Gastrocnemius medialis (tissue), 4 donors: ENCODE measurements at regions not wholly inside any gene's neighbourhood (a gene's known extent, or its start where the extent isn't known, plus 50 kb on each side); places are given as distances from the start of the nearest gene placed in this dataset.

ENCODE experiments used
- ATAC-seq, 2 donors: fragments of 150-250 bp; one replicate each; pipeline ENCODE4 v1.9.1; 2016
- DNase-seq, 2 donors: peaks; one replicate each; pipeline ENCODE4 v3.0.0-alpha.2; 2019
- H3K27ac ChIP-seq, 4 donors: fragments of 200-600 bp; sonication (generic); 1 replicate in 1 of 4; 2 replicates in 3 of 4; pipeline ENCODE4 v1.5.1; 2016 to 2018; ENCODE audit warnings: mild to moderate bottlenecking in 2 of 4, moderate library complexity in 1 of 4
- H3K27me3 ChIP-seq, 3 donors: fragments of 200-600 bp; sonication (generic) in 2 of 3; 1 replicate in 1 of 3; 2 replicates in 2 of 3; pipeline versions ENCODE4 v1.5.1 to v1.6.0; 2016 to 2019; ENCODE audit warnings: mild to moderate bottlenecking in 1 of 3, moderate library complexity in 1 of 3
- H3K36me3 ChIP-seq, 2 donors: fragments of 200-600 bp; sonication (generic) in 1 of 2; one replicate each; pipeline ENCODE4 v1.5.1; 2017 to 2018
- H3K4me1 ChIP-seq, 2 donors: fragments of 200-600 bp; sonication (generic) in 1 of 2; one replicate each; pipeline ENCODE4 v1.5.1; 2016 to 2017; ENCODE audit warnings: mild to moderate bottlenecking in 2 of 2
- H3K4me3 ChIP-seq, 4 donors: fragments of 200-600 bp; sonication (generic) in 3 of 4; 1 replicate in 1 of 4; 2 replicates in 3 of 4; pipeline ENCODE4 v1.5.1; 2016 to 2019; ENCODE audit warnings: mild to moderate bottlenecking in 2 of 4
- H3K9me3 ChIP-seq, 3 donors: fragments of 200-600 bp; sonication (generic) in 2 of 3; 1 replicate in 1 of 3; 2 replicates in 2 of 3; pipeline ENCODE4 v1.5.1; 2016 to 2019
- POLR2A ChIP-seq, 2 donors: fragments of 450-650 bp; IDR thresholded peaks; one replicate each; pipeline ENCODE4 v1.6.1; 2017; ENCODE audit warnings: antibody characterized with exemption in 2 of 2, mild to moderate bottlenecking in 2 of 2, moderate library complexity in 2 of 2
- in situ Hi-C, 4 donors: fragments of 200-750 bp; cut with MboI; loops; one replicate each; pipeline versions ENCODE4 v1.15.0 to v1.8.0; 2017; ENCODE audit warnings: low sequenced_read_pairs in 4 of 4
- intact Hi-C: fragments of 100-400 bp; cut with DNase I; formaldehyde crosslinking; loops from one replicate; pipeline ENCODE4 v1.15.1; 2023; ENCODE audit warnings: low total_unique reads
- TF ChIP-seq, protein P1 (sequence below), 5 experiments: fragments of 450-650 bp in 3 of 5; fragments of 200-600 bp in 2 of 5; sonication (generic) in 2 of 5; IDR thresholded peaks in 4 of 5; conservative IDR thresholded peaks in 1 of 5; 1 replicate in 4 of 5; 2 replicates in 1 of 5; pipeline ENCODE4 v1.5.1; 2016 to 2019; ENCODE audit warnings: antibody characterized with exemption in 5 of 5, mild to moderate bottlenecking in 3 of 5, moderate library complexity in 3 of 5

DNA sequence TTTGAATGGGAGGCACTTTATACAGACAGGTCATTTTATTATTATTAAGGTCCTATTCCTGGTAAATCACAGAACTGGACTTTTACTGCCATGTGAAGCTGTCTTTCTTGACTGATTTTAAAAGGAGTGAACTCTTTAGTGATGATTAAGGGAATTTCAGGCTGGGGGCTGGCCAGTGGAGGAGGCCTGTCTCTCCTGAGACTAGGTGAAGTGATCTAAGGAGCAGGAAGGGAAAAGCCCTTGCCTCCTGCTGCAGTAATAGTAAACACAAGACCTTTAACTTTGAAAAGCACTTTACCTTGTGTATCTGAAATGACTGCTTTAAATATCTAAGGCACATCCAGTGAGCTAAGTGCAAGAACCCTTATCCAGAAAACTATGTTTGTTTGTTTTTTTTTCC, 118.0 kb upstream of the SPAG17 start:
- no peak for TF ChIP-seq POLR2A (IDR thresholded peaks at IDR 0.05)
- TF ChIP-seq, protein P1, sequence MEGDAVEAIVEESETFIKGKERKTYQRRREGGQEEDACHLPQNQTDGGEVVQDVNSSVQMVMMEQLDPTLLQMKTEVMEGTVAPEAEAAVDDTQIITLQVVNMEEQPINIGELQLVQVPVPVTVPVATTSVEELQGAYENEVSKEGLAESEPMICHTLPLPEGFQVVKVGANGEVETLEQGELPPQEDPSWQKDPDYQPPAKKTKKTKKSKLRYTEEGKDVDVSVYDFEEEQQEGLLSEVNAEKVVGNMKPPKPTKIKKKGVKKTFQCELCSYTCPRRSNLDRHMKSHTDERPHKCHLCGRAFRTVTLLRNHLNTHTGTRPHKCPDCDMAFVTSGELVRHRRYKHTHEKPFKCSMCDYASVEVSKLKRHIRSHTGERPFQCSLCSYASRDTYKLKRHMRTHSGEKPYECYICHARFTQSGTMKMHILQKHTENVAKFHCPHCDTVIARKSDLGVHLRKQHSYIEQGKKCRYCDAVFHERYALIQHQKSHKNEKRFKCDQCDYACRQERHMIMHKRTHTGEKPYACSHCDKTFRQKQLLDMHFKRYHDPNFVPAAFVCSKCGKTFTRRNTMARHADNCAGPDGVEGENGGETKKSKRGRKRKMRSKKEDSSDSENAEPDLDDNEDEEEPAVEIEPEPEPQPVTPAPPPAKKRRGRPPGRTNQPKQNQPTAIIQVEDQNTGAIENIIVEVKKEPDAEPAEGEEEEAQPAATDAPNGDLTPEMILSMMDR (IDR thresholded peaks at IDR 0.05 in 4 of 5, conservative IDR thresholded peaks at IDR 0.05 in 1 of 5) = no peak
- in situ Hi-C loops (no loop called here), intact Hi-C loops (loop anchor here (5.0 kb wide), 3 partner anchors 94 to 704 kb away; partner anchors contain the start of gene TBX15)
- no peak for ATAC-seq
- Histone ChIP-seq H3K4me1 (peaks cover 64 to 65% of the 10 kb centered on the region in 2 donors), H3K4me3 (no peak overlapping the region), H3K27ac (peak overlapping the region; percentile 84 to 99 (median 89)), H3K36me3 (no peaks in the 10 kb centered on the region), H3K27me3 (no peaks in the 10 kb centered on the region), H3K9me3 (no peaks in the 10 kb centered on the region)
- no peak for DNase-seq

DNA sequence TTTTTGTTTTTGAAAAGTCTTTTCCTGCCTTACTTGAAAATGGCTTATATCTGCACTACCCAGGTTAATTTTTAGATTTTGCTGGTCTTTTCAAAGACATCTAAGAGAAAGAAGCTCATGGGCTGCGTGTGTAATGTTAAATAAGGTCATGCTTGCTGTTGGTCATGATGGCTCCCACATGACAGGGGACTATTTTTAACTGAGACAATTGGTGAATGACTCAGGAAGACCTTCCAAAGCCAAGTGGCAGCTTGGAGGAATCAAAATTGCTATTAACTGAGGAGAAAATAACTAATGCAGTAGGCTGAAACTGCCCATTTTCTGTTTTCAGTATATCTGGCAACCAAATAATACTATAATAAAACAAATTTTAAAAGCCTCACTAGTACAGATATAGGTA, 117.1 kb upstream of the SPAG17 start:
- H3K27ac ChIP-seq = peak overlapping the region; percentile 84 to 99 (median 89)

DNA sequence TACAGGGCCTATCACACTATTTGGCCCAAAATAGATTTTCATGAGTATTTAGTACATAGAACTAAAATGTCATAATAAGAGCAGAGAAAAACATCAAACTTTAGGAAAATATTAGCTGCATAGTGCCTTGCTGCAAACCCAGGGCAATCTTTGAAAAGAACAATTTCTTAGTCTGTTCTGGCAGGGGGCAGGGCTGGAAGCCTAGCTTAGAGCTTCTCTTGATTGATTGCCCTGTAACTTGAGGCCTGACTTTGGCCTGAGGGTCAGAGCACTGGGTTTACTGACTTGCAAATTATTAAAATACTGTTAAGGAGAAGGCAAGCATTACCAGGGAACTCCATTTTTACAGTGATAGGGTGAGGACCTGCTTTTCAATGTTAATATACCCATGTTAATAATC, 115.8 kb upstream of the SPAG17 start:
- TF ChIP-seq, protein P1 (IDR thresholded peaks at IDR 0.05 in 4 of 5, conservative IDR thresholded peaks at IDR 0.05 in 1 of 5) = no peak
- TF ChIP-seq POLR2A (IDR thresholded peaks at IDR 0.05) = no peak
- DNase-seq = peak; percentile 45 to 80
- ATAC-seq = peak; percentile 54 to 58
- H3K27ac ChIP-seq = peak overlapping the region; percentile 84 to 99 (median 89)
- H3K27me3 ChIP-seq = no peaks in the 10 kb centered on the region
- H3K9me3 ChIP-seq = no peaks in the 10 kb centered on the region
- H3K4me3 ChIP-seq = no peak overlapping the region
- no peaks in the 10 kb centered on the region for H3K36me3 ChIP-seq
- peaks cover 83 to 86% of the 10 kb centered on the region in 2 donors for H3K4me1 ChIP-seq
- intact Hi-C loops (loop anchor here (1.0 to 5.0 kb wide), 4 partner anchors 11 to 706 kb away; partner anchors contain the start of gene TBX15), in situ Hi-C loops (no loop called here)

More for the DNA sequence above, 117.1 kb upstream of the SPAG17 start:
- Histone ChIP-seq H3K27me3 (no peaks in the 10 kb centered on the region), H3K4me3 (no peak overlapping the region), H3K9me3 (no peaks in the 10 kb centered on the region), H3K36me3 (no peaks in the 10 kb centered on the region), H3K4me1 (peaks cover 71 to 74% of the 10 kb centered on the region in 2 donors)
- in situ Hi-C loops (no loop called here), intact Hi-C loops (loop anchor here (1.0 to 5.0 kb wide), 4 partner anchors 95 to 705 kb away; partner anchors contain the start of gene TBX15)
- DNase-seq = peak; percentile 60 to 62
- peak; percentile 76 to 84 for ATAC-seq
- peak; percentile 50 to 77 for TF ChIP-seq POLR2A (IDR thresholded peaks at IDR 0.05)
- TF ChIP-seq, protein P1 (IDR thresholded peaks at IDR 0.05 in 4 of 5, conservative IDR thresholded peaks at IDR 0.05 in 1 of 5) = no peak

DNA sequence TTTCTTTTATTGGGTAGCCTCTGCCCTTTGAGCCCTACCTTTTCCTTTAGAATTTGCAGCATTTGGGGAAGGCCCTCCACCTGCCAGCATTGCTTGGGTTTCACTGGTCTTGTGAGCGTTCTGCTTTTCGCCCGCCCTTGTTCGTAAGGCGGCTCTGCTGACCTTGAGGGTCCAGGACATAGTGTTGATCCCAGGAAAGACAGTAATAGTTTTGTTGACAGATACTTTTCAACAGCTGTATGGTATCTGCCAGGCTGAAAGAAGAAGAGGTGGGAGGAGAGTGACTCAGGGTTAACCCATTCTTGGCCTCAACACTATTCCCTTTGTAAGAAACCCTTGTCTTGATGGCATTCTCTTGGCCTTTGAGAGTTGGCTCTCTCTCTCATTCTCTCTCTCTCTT, 113.4 kb upstream of the SPAG17 start:
- Histone ChIP-seq H3K27ac (peak overlapping the region; percentile 84 to 99 (median 89)), H3K9me3 (no peaks in the 10 kb centered on the region), H3K27me3 (no peaks in the 10 kb centered on the region), H3K4me3 (peak overlapping the region in 1 of 4 donors; percentile 5), H3K36me3 (no peaks in the 10 kb centered on the region), H3K4me1 (peaks cover 85 to 91% of the 10 kb centered on the region in 2 donors)
- TF ChIP-seq POLR2A (IDR thresholded peaks at IDR 0.05) = peak in 1 of 2 donors; percentile 54
- TF ChIP-seq, protein P1 (IDR thresholded peaks at IDR 0.05 in 4 of 5, conservative IDR thresholded peaks at IDR 0.05 in 1 of 5) = no peak
- DNase-seq (peak; percentile 66 to 87), ATAC-seq (peak; percentile 68 to 74)
- intact Hi-C loops = loop anchor here (10.0 kb wide), 1 partner anchor 614 kb away; no protein-coding TSS in a partner anchor
- in situ Hi-C loops = loop anchor here in 1 of 4 donors (25.0 kb wide), 1 partner anchor 664 kb away; no protein-coding TSS in a partner anchor
